IMR-90 (cell line): ENCODE measurements at regions not wholly inside any gene's neighbourhood (a gene's known extent, or its start where the extent isn't known, plus 50 kb on each side); places are given as distances from the start of the nearest gene placed in this dataset.
A peak's percentile ranks its signal among the peaks of the same experiment; 100 is the strongest.

Source experiments
- ATAC-seq: fragments of 200-7000 bp; cut with Tn5 transposase; 2 replicates; pipeline ENCODE4 v1.9.1; 2020; ENCODE audit warnings: low read depth, mild to moderate bottlenecking, moderate library complexity
- BruUV-seq: library from RNA; stranded (reverse); fragments of 400-500 nt; replicated peaks from 2 replicates; lab custom pipeline; 2021; lab: Mats Ljungman, UMichigan
- CTCF ChIA-PET: fragments of 300-600 bp; formaldehyde crosslinking; extraction: SDS; loops from one replicate; lab custom pipeline; 2021; ENCODE audit warnings: antibody characterized with exemption; lab: Yijun Ruan, JAX
- POLR2A ChIA-PET: fragments of 300-600 bp; sonication (Branson Sonifier 250); formaldehyde crosslinking; loops from one replicate; lab custom pipeline; 2022; ENCODE audit warnings: antibody characterized with exemption; ENCODE audit not compliant: unreplicated experiment; lab: Charles Lee
- DNase-seq: peaks from one replicate; pipeline ENCODE4 v3.0.0; 2013
- H2AFZ ChIP-seq: replicated peaks from 2 replicates; pipeline ENCODE3; 2013; ENCODE audit warnings: low read length, mild to moderate bottlenecking; ENCODE audit not compliant: poor library complexity
- H2AK5ac ChIP-seq: 2 replicates; pipeline ENCODE4 v1.6.1; 2013; ENCODE audit warnings: low read depth, low read length, inconsistent platforms
- H2AK9ac ChIP-seq: replicated peaks from 2 replicates; pipeline ENCODE3; 2013; ENCODE audit warnings: mild to moderate bottlenecking, low read depth, low read length, moderate library complexity; ENCODE audit not compliant: poor library complexity
- H2BK120ac ChIP-seq: 2 replicates; pipeline ENCODE4 v1.6.1; 2013; ENCODE audit warnings: low read depth, low read length, inconsistent platforms
- H2BK15ac ChIP-seq: 3 replicates; pipeline ENCODE4 v1.6.1; 2013; ENCODE audit warnings: low read depth, low read length, inconsistent platforms
- H2BK20ac ChIP-seq: 2 replicates; pipeline ENCODE4 v1.6.1; 2013; ENCODE audit warnings: low read depth, mild to moderate bottlenecking, inconsistent platforms, low read length, moderate library complexity
- H2BK5ac ChIP-seq: 2 replicates; pipeline ENCODE4 v1.6.1; 2013; ENCODE audit warnings: mild to moderate bottlenecking, low read depth, low read length, inconsistent platforms; ENCODE audit not compliant: poor library complexity, severe bottlenecking
- H3K14ac ChIP-seq: replicated peaks from 2 replicates; pipeline ENCODE4 v1.6.1; 2013; ENCODE audit warnings: low read depth, low read length, inconsistent platforms
- H3K18ac ChIP-seq: 2 replicates; pipeline ENCODE4 v1.6.1; 2013; ENCODE audit warnings: low read depth, low read length, control low read depth
- H3K23ac ChIP-seq: 2 replicates; pipeline ENCODE4 v1.6.1; 2013; ENCODE audit warnings: low read depth, low read length, inconsistent platforms
- H3K27ac ChIP-seq: 2 replicates; pipeline ENCODE4 v1.5.1; 2013; ENCODE audit warnings: mild to moderate bottlenecking, control low read depth, low read length; ENCODE audit not compliant: insufficient read depth
- H3K27me3 ChIP-seq: 2 replicates; pipeline ENCODE4 v1.6.1; 2013; ENCODE audit warnings: low read length; ENCODE audit not compliant: control insufficient read depth, insufficient read depth
- H3K36me3 ChIP-seq: 2 replicates; pipeline ENCODE4 v1.6.1; 2013; ENCODE audit warnings: low read length, mixed read lengths; ENCODE audit not compliant: control insufficient read depth, insufficient read depth
- H3K4ac ChIP-seq: 2 replicates; pipeline ENCODE4 v1.6.1; 2013; ENCODE audit warnings: low read depth, low read length, inconsistent platforms
- H3K4me1 ChIP-seq: 2 replicates; pipeline ENCODE4 v1.6.1; 2013; ENCODE audit warnings: low read length, mixed read lengths; ENCODE audit not compliant: control insufficient read depth, insufficient read depth
- H3K4me2 ChIP-seq: 2 replicates; pipeline ENCODE4 v1.6.1; 2013; ENCODE audit warnings: low read depth, mild to moderate bottlenecking, control low read depth, low read length, moderate library complexity
- H3K4me3 ChIP-seq: 2 replicates; pipeline ENCODE4 v1.5.1; 2013; ENCODE audit warnings: low read depth, mild to moderate bottlenecking, control low read depth, low read length, moderate library complexity; ENCODE audit not compliant: insufficient read depth
- H3K56ac ChIP-seq: 2 replicates; pipeline ENCODE4 v1.6.1; 2013; ENCODE audit warnings: low read length, inconsistent platforms; ENCODE audit not compliant: insufficient read depth; ENCODE audit errors: extremely low read depth
- H3K79me1 ChIP-seq, 2 experiments: 2 replicates each; pipeline ENCODE4 v1.6.1; 2013; ENCODE audit warnings: low read length in 2 of 2, inconsistent platforms in 1 of 2, low read depth in 1 of 2
- H3K9ac ChIP-seq: 2 replicates; pipeline ENCODE4 v1.6.1; 2013; ENCODE audit warnings: low read depth, low read length, control low read depth
- H3K9me1 ChIP-seq: 2 replicates; pipeline ENCODE4 v1.6.1; 2013; ENCODE audit warnings: low read length, inconsistent platforms; ENCODE audit not compliant: insufficient read depth
- H3K9me3 ChIP-seq: 2 replicates; pipeline ENCODE4 v1.6.1; 2013; ENCODE audit warnings: low read length; ENCODE audit not compliant: control insufficient read depth, insufficient read depth
- H4K20me1 ChIP-seq: 2 replicates; pipeline ENCODE4 v1.6.1; 2013; ENCODE audit warnings: low read length, inconsistent platforms; ENCODE audit not compliant: insufficient read depth
- H4K5ac ChIP-seq: 2 replicates; pipeline ENCODE4 v1.6.1; 2013; ENCODE audit warnings: mild to moderate bottlenecking, low read depth, low read length, control low read depth
- H4K8ac ChIP-seq, 2 experiments: 2 replicates each; pipeline ENCODE4 v1.6.1; 2013; ENCODE audit warnings: low read depth in 2 of 2, low read length in 2 of 2, control low read depth in 1 of 2, inconsistent platforms in 1 of 2
- H4K91ac ChIP-seq: 2 replicates; pipeline ENCODE4 v1.6.1; 2013; ENCODE audit warnings: low read depth, low read length, inconsistent platforms; ENCODE audit not compliant: insufficient read depth
- CHD1 ChIP-seq: IDR thresholded peaks from 2 replicates; pipeline ENCODE4 v1.6.1; 2012; ENCODE audit warnings: low read depth, low read length, improper control_type of control experiment
- MAFK ChIP-seq: IDR thresholded peaks from 2 replicates; pipeline ENCODE4 v1.6.1; 2012; ENCODE audit warnings: low read depth, low read length, improper control_type of control experiment
- MAZ ChIP-seq: IDR thresholded peaks from 2 replicates; pipeline ENCODE4 v1.6.1; 2012; ENCODE audit warnings: low read depth, mild to moderate bottlenecking, low read length, improper control_type of control experiment, moderate library complexity, borderline replicate concordance
- SMC3 ChIP-seq: fragments of 150-350 bp; IDR thresholded peaks from 2 replicates; pipeline ENCODE4 v1.6.1; 2016; ENCODE audit warnings: low read depth, mild to moderate bottlenecking, antibody characterized with exemption, low read length, moderate library complexity
- WGBS, 2 experiments: methylation state at CpG; one replicate each; pipeline versions ENCODE4 v1.1.5 to v1.1.7; 2013; ENCODE audit warnings: missing lambda C conversion rate in 2 of 2; ENCODE audit not compliant: insufficient read length in 1 of 2; ENCODE audit errors: extremely low coverage in 2 of 2; 5-methylcytosine and 5-hydroxymethylcytosine counted together
- dilution Hi-C: fragments of 300-500 bp; cut with HindIII; formaldehyde crosslinking; loops from one replicate; pipeline ENCODE4 v1.14.3; 2018; ENCODE audit warnings: low sequenced_read_pairs; ENCODE audit not compliant: unreplicated experiment
- in situ Hi-C: fragments of 300-500 bp; cut with MboI; formaldehyde crosslinking; loops from 3 replicates; pipeline ENCODE4 v1.14.3; 2019; ENCODE audit warnings: low sequenced_read_pairs, inconsistent platforms, mixed read lengths
- intact Hi-C: fragments of 100-400 bp; cut with micrococcal nuclease; formaldehyde crosslinking; loops from 2 replicates; pipeline ENCODE4 v1.10.0; 2022

GRCh38 chrX:114508756-114509155 is 75.1 kb upstream of the HTR2C start:
- peak; percentile 75 for TF ChIP-seq MAFK
- no peak for TF ChIP-seq SMC3
- TF ChIP-seq CHD1, result no peak
- no peak for TF ChIP-seq MAZ
- Histone ChIP-seq H2BK5ac (no peak overlapping the region), H3K4me1 (no peaks in the 10 kb centered on the region), H4K20me1 (no peaks in the 10 kb centered on the region), H2AFZ (no peak overlapping the region), H2AK9ac (no peak overlapping the region), H3K4me2 (no peak overlapping the region), H3K36me3 (no peaks in the 10 kb centered on the region), H4K8ac (no peak overlapping the region), H3K23ac (no peak overlapping the region), H3K56ac (no peak overlapping the region), H3K18ac (no peak overlapping the region), H3K4ac (no peak overlapping the region), H2AK5ac (no peak overlapping the region), H3K79me1 (no peaks in the 10 kb centered on the region), H3K27me3 (no peaks in the 10 kb centered on the region), H2BK120ac (no peak overlapping the region), H3K14ac (no peak overlapping the region), H4K91ac (no peak overlapping the region), H4K5ac (no peak overlapping the region), H3K4me3 (no peak overlapping the region), H2BK20ac (no peak overlapping the region), H3K9ac (no peak overlapping the region), H3K27ac (no peak overlapping the region), H3K9me3 (no peaks in the 10 kb centered on the region), H3K9me1 (no peaks in the 10 kb centered on the region), H2BK15ac (no peak overlapping the region)
- no TSS peak for BruUV-seq
- in situ Hi-C loops, result no loop called here
- no CpG with 5 or more reads among the region's 2 CpGs for WGBS, 2 experiments
- DNase-seq (no peak), ATAC-seq (no peak)
- intact Hi-C loops, result no loop called here
- ChIA-PET POLR2A (no interaction called here), CTCF (no interaction called here)
- dilution Hi-C loops, result no loop called here
